Stimulated activated CD4-positive, alpha-beta T cell treated with anti-CD3 and anti-CD28 coated beads, Interleukin-2, amount 100 ng/mL, for 24 hours (primary cell): ENCODE measurements at regions not wholly inside any gene's neighbourhood (a gene's known extent, or its start where the extent isn't known, plus 50 kb on each side); places are given as distances from the start of the nearest gene placed in this dataset.
"Not testable (repeated sequence)": the region's sequence is repeated elsewhere in the genome, so short reads cannot be mapped to it uniquely, and the experiment has no call there.

ENCODE experiments used
- DNase-seq, 2 donors: peaks; one replicate each; pipeline ENCODE4 v3.0.0-alpha.2; 2020

DNA sequence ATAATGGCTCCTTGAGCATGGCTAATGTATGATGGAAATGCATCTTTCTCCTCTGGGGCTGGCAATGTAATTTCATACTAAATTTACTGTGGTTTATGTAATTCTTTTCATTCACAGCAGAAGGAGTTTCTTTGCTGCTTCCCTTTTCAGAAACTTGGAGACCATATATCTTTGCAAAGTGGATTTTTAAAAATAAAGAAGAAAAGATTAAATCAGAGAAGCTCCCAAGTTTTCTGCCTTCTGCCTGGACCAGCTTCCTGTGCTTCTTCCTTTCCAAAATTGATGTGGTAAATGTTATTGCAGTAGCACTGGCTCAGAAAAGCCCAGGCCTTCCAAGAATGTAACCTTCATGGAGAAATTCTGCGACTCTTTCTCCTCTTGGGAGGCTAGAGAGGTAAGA, 300.1 kb upstream of the NCAM1 start:
- DNase-seq: no peak

DNA sequence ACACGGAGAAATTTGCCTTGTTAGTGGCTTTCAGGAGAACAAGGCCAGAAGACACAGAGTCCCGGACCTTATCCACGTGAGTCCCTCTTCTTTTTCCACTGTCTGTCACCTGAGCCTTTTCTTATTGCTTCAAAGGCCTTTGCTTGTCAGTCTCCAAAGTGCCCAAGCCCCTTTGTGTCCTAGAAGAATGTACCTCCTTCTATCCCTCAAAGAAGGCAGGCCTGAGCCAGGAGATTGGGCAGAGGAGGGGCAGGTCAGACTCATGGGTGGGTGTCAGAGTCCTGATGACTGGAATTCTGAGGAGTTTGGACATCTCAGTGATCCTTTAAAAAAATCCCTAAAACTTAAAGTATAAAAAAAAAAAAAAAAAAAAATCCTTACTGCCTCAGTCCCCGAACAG, 299.6 kb upstream of the NCAM1 start:
- DNase-seq: no peak

GRCh38 chr11:112662554-112662953, 298.7 kb upstream of the NCAM1 start:
- no peak for DNase-seq

DNA sequence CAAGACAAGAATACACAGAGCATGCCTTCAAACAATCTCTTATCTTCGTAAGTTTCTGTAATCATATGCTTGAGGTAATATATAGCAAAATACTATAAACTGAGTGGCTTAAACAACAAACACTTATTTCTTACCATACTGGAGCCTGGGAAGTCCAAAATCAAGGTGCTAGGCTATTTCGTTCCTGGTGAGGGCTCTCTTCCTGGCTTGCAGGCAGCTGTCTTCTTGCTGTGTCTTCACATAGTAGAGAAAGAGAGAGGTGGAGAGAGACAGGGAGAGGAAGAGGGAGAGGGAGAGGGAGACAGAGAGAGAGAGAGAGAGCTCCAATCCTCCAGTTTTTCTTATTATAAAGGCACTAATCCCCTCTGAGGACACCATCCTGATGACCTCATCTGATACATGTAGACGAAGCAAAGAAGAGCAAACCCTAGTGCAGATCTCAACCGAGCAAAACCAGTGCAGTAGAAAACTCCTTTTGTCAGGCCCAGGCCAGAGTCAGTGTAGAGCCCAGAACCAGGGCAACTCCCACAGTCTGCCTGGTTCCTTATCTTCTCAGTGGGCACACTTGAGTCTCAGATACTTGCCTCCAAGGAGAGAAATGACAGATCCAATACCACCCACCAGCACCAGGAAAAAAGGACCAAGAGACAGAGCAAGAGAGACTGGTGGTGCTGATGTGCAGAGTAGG, 297.1 kb upstream of the NCAM1 start:
- DNase-seq: no peak

DNA sequence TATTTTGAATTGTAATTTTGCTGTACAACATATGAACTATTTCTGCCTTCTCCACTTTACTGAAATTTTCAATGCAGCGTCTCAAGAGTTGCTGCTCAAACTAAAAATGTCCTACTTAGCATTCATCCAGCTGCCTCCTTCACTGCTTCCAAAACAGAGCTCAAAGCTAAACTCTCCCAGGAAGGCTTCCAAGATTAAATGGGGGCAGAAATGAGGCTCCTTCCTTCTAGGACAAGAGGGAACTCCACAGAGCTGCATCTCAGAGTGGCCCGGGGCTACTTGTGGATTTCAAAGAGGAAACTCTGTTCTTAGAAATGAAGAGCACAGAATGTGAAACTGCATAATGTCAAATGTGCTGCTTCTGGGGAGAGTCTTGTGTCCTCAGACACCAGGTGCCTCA, 295.9 kb upstream of the NCAM1 start:
- no peak for DNase-seq

DNA sequence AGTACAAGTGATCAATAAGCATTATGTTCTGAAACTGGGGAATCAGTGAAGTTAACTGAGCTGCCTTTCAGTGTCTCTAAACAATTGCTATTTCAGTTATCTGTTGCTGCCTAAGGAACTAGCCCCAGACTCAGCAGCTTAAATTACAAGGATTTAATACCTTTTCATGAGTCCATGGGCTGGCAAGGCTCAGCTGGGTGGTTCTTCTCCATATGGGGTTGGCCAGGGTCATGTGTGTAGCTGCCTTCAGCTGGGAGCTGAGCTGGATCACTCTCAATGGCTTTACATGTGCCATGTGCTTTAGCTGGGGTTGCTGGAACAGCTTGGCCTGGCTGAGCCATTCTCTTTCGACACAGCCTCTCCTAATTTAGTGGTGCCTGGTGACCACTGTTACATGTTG, 295.0 kb upstream of the NCAM1 start:
- no peak for DNase-seq

- DNase-seq: no peak
Observed at GRCh38 chr11:112670806-112671570, 290.2 kb upstream of the NCAM1 start.

GRCh38 chr11:112673401-112673800, 287.8 kb upstream of the NCAM1 start:
- not testable (repeated sequence) for DNase-seq

DNA sequence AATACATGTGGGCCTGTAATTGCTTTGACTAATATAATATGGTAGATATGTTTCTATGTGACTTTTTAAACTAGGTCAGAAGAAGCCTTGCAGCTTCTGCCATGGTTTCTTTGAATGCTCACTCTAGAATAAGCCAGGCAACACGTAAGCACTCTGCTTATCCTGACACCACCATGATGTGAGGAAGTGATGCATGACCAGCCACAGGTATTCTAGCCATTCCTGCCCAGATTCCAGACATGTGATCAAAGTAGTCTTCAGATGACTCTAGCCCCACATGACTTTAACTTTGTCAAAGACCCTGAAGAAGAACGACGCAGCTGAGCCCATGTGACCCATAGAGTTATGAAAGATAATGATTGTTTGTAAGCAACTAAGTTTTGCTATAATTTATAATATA, 276.1 kb upstream of the NCAM1 start:
- no peak for DNase-seq

GRCh38 chr11:112689851-112690250, 271.4 kb upstream of the NCAM1 start:
- no peak for DNase-seq

DNA sequence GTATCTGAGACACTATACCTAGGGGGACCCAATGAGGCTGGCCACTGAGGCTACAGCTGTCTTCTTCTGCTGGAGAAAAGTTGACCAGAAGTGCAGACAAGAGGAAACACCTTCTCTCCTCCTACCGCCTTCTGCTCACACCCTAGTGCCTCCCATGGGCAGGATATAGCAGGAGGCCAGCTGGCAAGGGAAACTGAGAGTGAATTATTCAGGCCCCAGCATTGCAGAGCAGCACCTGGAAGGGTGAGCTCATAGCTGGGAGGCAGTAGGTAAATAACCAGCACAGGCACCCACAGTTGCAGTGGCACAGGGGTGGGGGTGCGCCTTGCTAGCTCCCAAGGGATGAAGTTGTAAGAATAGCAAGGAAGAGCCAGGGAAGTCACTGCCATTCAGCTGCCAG, 267.4 kb upstream of the NCAM1 start:
- no peak for DNase-seq

DNA sequence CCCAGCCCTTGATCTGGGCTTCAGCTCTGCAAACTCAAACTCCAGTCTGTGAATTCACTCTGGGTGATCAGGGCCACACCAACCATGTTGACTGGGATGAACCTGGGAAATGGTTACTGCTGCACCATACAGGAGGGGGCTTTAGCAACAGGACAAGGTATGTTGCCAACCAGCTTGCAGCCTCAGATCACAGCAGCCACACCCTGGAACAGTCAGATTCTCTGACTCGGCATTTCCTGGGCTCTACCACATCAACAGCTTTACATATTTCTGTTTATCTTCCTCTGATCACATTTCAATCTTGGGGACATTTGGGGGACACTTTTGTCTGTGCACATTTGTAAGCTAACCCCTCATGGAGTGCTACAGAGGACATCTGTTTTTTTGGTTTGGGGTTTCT, 267.0 kb upstream of the NCAM1 start:
- DNase-seq: no peak

GRCh38 chr11:112694813-112695212, 266.4 kb upstream of the NCAM1 start:
- no peak for DNase-seq

GRCh38 chr11:112697391-112698178, 263.6 kb upstream of the NCAM1 start:
- DNase-seq: no peak

- DNase-seq: no peak
Observed at GRCh38 chr11:112705148-112705547, 256.1 kb upstream of the NCAM1 start.

DNA sequence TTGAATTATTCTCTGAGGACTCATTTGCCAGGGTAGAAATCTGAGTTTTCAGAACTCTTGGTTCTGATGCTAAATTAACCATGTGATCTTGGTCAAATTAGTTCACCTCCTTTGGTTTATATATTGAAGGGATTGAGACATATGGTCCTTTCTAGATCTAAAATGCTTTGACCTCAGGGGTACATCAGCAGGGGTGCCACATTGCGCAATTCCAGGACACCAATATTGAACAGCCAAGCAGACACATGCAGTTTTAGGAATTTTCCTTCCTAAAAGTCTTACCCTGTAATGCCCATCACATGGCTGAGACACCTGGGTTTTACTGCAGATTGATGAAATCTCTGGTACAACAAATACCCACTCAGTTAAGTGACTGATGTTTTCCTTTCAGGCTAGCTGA, 254.4 kb upstream of the NCAM1 start:
- DNase-seq: no peak

DNA sequence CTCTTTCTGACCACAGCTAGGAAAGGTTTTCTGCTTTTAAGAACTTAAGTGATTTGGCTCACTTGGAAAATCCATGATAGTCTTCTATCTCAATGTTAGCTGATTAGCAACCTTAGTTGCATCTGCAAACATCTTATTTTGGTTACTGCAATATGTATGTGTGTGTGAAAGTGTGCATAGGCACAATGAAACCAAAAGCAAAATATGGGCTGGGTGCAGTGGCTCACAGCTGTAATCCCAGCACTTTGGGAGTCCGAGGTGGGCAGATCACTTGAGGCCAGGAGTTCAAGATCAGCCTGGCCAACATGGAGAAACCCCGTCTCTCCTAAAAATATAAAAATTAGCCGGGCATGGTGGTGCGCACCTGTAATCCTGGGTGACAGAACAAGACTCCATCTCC, 246.9 kb upstream of the NCAM1 start:
- DNase-seq: not testable (repeated sequence)

- DNase-seq: no peak
Observed at GRCh38 chr11:112715056-112715455, 246.2 kb upstream of the NCAM1 start.

- DNase-seq: no peak
Observed at GRCh38 chr11:112718483-112718882, 242.7 kb upstream of the NCAM1 start.

DNA sequence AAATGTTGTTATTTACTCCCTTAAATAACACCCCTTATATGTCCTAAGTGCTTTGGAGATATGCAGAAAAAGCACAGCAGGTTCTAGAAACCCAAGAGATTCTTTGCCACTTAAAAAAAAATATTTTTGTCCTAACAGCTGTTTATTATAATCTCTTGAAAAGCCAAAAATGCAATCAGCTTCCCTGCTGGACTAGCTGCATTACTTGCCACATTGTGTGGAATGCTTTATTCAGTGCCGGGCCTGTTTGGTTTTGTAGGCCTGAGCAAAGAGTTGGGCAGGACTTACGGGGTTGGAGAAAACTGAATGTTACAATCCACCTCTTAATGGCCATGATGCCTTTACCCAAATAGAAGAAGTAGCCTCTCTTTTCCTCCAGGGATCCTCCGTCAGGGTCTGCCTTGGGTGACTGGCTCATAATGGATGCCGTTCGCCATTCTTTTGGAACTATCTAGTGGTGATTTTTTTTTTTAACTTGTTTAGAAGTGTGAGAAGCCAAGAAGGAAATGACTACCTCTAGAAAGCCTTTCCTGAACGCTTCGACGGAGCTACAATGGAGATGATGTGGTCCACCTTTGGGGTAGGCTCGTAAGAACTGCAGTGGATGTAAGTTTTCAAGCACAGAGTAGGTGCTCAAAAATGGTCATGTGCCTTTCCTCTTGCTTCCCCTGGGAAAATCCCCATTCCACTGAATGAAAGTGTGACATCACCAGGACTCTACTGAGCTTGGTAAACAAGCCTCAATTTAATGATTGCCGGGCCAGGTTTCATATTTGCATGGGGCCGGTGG, 241.3 kb upstream of the NCAM1 start:
- no peak for DNase-seq

DNA sequence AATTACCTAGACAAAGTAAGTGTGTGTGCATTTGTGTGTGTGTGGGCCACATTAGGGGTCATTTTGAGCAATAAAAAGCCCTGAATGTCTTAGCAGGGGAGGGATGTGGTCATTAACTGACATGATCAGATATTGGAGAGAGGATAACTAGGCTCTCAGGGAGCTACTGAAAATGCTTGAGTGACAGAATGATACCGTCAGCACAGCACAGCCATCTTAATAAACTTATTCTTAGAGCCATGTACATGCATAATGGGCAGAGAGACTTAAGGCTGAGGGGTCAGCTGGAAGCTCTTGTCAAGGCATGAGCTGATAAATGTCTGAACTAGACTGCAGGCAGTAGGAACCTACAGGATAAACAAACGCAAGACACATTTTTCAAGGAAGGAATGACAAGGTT, 239.1 kb upstream of the NCAM1 start:
- DNase-seq: no peak

DNA sequence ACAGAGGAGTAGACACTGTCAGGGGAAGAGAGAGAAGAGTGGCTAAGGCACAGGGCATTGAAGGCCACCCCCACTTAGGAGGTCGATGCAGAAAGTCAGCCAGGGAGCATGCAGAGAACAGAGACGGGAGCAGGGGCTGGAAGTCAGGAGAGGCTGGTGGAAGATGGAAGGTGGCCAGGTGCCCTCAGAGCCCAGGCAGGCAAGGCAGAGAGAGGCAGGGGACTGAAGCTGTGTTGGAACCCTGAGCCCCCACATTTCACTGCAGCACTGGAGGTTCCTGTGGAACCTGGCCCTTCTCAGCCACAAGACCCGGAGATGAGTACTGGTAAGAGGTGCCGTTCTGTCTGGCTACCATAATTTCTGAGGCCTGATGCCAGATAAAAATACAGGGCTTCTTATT, 238.3 kb upstream of the NCAM1 start:
- DNase-seq: no peak
